WTC11 (cell line): ENCODE measurements at regions not wholly inside any gene's neighbourhood (a gene's known extent, or its start where the extent isn't known, plus 50 kb on each side); places are given as distances from the start of the nearest gene placed in this dataset.
"Not testable (repeated sequence)": the region's sequence is repeated elsewhere in the genome, so short reads cannot be mapped to it uniquely, and the experiment has no call there.

Source experiments
- AFF4 ChIP-seq: sonication (generic); formaldehyde crosslinking; IDR thresholded peaks from 2 replicates; pipeline ENCODE4 v1.8.1; 2023; ENCODE audit warnings: mild to moderate bottlenecking, missing genetic modification reagents, borderline replicate concordance
- CBFB ChIP-seq: sonication (generic); formaldehyde crosslinking; IDR thresholded peaks from 2 replicates; pipeline ENCODE4 v1.8.1; 2022; ENCODE audit warnings: mild to moderate bottlenecking, low read depth, missing genetic modification reagents
- CREM ChIP-seq: sonication (generic); formaldehyde crosslinking; IDR thresholded peaks from 2 replicates; pipeline ENCODE4 v1.8.1; 2022; ENCODE audit warnings: mild to moderate bottlenecking, missing genetic modification reagents, moderate library complexity
- MLX ChIP-seq: sonication (generic); formaldehyde crosslinking; IDR thresholded peaks from 2 replicates; pipeline ENCODE4 v1.8.1; 2023; ENCODE audit warnings: mild to moderate bottlenecking, missing genetic modification reagents, moderate library complexity
- MXD4 ChIP-seq: fragments of 250-450 bp; sonication (Bioruptor Pico); IDR thresholded peaks from 2 replicates; pipeline ENCODE4 v1.8.0; 2021; ENCODE audit warnings: mild to moderate bottlenecking, moderate library complexity, borderline replicate concordance
- NR3C1 ChIP-seq: sonication (generic); formaldehyde crosslinking; conservative IDR thresholded peaks from 2 replicates; pipeline ENCODE4 v1.8.1; 2023; ENCODE audit warnings: low read depth, mild to moderate bottlenecking, missing genetic modification reagents
- SMAD3 ChIP-seq: sonication (generic); formaldehyde crosslinking; IDR thresholded peaks from 2 replicates; pipeline ENCODE4 v1.8.0; 2022; ENCODE audit warnings: missing genetic modification reagents, mild to moderate bottlenecking, borderline replicate concordance
- USF1 ChIP-seq: sonication (generic); formaldehyde crosslinking; IDR thresholded peaks from 2 replicates; pipeline ENCODE4 v1.8.0; 2022; ENCODE audit warnings: mild to moderate bottlenecking, missing genetic modification reagents
- TF ChIP-seq, protein P1 (sequence below): fragments of 200-600 bp; IDR thresholded peaks from 2 replicates; pipeline ENCODE4 v1.8.0; 2022; ENCODE audit warnings: antibody characterized with exemption
- TF ChIP-seq, protein P2 (sequence below): sonication (generic); formaldehyde crosslinking; IDR thresholded peaks from 2 replicates; pipeline ENCODE4 v1.8.1; 2022; ENCODE audit warnings: mild to moderate bottlenecking, moderate library complexity, missing genetic modification reagents
- TF ChIP-seq, protein P3 (sequence below): sonication (generic); formaldehyde crosslinking; IDR thresholded peaks from 2 replicates; pipeline ENCODE4 v1.8.1; 2022; ENCODE audit warnings: mild to moderate bottlenecking, missing genetic modification reagents, moderate library complexity, borderline replicate concordance
- TF ChIP-seq, protein P4 (sequence below): sonication (generic); formaldehyde crosslinking; IDR thresholded peaks from 2 replicates; pipeline ENCODE4 v1.8.0; 2022; ENCODE audit warnings: mild to moderate bottlenecking, missing genetic modification reagents

- TF ChIP-seq, protein P1, sequence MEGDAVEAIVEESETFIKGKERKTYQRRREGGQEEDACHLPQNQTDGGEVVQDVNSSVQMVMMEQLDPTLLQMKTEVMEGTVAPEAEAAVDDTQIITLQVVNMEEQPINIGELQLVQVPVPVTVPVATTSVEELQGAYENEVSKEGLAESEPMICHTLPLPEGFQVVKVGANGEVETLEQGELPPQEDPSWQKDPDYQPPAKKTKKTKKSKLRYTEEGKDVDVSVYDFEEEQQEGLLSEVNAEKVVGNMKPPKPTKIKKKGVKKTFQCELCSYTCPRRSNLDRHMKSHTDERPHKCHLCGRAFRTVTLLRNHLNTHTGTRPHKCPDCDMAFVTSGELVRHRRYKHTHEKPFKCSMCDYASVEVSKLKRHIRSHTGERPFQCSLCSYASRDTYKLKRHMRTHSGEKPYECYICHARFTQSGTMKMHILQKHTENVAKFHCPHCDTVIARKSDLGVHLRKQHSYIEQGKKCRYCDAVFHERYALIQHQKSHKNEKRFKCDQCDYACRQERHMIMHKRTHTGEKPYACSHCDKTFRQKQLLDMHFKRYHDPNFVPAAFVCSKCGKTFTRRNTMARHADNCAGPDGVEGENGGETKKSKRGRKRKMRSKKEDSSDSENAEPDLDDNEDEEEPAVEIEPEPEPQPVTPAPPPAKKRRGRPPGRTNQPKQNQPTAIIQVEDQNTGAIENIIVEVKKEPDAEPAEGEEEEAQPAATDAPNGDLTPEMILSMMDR, result not testable (repeated sequence)
- not testable (repeated sequence) for TF ChIP-seq CBFB, AFF4, MXD4, USF1, NR3C1, SMAD3, MLX, CREM (CRISPR knock-in tag)
- TF ChIP-seq, protein P2, sequence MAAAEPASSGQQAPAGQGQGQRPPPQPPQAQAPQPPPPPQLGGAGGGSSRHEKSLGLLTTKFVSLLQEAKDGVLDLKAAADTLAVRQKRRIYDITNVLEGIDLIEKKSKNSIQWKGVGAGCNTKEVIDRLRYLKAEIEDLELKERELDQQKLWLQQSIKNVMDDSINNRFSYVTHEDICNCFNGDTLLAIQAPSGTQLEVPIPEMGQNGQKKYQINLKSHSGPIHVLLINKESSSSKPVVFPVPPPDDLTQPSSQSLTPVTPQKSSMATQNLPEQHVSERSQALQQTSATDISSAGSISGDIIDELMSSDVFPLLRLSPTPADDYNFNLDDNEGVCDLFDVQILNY (CRISPR knock-in tag), result not testable (repeated sequence)
- TF ChIP-seq, protein P3, sequence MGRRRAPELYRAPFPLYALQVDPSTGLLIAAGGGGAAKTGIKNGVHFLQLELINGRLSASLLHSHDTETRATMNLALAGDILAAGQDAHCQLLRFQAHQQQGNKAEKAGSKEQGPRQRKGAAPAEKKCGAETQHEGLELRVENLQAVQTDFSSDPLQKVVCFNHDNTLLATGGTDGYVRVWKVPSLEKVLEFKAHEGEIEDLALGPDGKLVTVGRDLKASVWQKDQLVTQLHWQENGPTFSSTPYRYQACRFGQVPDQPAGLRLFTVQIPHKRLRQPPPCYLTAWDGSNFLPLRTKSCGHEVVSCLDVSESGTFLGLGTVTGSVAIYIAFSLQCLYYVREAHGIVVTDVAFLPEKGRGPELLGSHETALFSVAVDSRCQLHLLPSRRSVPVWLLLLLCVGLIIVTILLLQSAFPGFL (CRISPR knock-in tag), result not testable (repeated sequence)
- TF ChIP-seq, protein P4, sequence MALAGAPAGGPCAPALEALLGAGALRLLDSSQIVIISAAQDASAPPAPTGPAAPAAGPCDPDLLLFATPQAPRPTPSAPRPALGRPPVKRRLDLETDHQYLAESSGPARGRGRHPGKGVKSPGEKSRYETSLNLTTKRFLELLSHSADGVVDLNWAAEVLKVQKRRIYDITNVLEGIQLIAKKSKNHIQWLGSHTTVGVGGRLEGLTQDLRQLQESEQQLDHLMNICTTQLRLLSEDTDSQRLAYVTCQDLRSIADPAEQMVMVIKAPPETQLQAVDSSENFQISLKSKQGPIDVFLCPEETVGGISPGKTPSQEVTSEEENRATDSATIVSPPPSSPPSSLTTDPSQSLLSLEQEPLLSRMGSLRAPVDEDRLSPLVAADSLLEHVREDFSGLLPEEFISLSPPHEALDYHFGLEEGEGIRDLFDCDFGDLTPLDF, result not testable (repeated sequence)
Observed at GRCh38 chr1:120557605-120558302, 142.9 kb downstream of the NBPF8 start.
